ENCODE measurements at regions not wholly inside any gene's neighbourhood (a gene's known extent, or its start where the extent isn't known, plus 50 kb on each side); places are given as distances from the start of the nearest gene placed in this dataset.
A peak's percentile ranks its signal among the peaks of the same experiment; 100 is the strongest.

DNA sequence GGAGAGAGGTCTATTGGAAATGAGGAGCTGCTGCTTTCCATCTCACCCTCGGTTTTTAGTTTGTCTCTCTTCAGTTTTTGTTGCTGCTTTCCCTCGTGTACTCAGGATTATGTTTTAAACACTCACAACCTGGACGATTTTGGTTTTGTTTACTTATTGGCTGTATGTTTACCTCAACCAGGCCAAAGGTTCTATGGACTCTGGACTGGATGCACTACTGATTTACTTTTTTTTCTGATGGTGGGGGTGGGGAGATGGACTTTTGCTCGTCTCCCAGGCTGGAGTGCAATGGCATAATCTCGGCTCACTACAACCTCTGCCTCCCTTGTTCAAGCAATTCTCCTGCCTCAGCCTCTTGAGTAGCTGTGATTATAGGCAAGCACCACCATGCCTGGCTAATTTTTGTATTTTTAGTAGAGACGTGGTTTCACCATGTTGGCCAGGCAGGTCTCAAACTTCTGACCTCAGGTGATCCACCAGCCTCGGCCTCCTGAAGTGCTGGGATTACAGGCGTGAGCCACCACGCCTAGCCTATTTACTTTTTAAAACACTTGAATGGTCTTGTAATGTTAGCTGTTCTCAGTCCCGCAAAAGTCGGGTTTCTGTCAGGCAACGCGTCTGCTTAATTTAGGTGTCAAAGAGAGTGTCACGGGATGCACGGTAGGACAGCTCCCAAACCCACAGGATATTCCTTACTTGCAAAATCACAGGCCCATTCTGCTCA lies 148.2 kb upstream of the RIPOR2 start (continued):
- TF ChIP-seq, protein P1, sequence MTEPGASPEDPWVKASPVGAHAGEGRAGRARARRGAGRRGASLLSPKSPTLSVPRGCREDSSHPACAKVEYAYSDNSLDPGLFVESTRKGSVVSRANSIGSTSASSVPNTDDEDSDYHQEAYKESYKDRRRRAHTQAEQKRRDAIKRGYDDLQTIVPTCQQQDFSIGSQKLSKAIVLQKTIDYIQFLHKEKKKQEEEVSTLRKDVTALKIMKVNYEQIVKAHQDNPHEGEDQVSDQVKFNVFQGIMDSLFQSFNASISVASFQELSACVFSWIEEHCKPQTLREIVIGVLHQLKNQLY (CRISPR knock-in tag; IDR thresholded peaks at IDR 0.05) = 0 out of 2 replicates have a peak, but pooled peaks have one; percentile 48
- TF ChIP-seq HMG20B (CRISPR knock-in tag; conservative IDR thresholded peaks at IDR 0.05) (peak; percentile 68; the same call in 1 of the 2 replicates), EP300 (IDR thresholded peaks at IDR 0.05; ENCODE audit: low read depth in 2 of 2, low read length in 2 of 2) (peak in 1 of 2 experiments; percentile 90; a peak in 2 of 4 replicates), EP300 (CRISPR knock-in tag; IDR thresholded peaks at IDR 0.05; ENCODE audit: borderline replicate concordance) (no peak), NCOA5 (CRISPR knock-in tag; IDR thresholded peaks at IDR 0.05) (no peak), ZNF724P (CRISPR knock-in tag; IDR thresholded peaks at IDR 0.05; ENCODE audit: borderline replicate concordance) (0 out of 2 replicates have a peak, but pooled peaks have one; percentile 47), ZNF264 (CRISPR knock-in tag; IDR thresholded peaks at IDR 0.05) (peak; percentile 89), SNAI1 (CRISPR knock-in tag; IDR thresholded peaks at IDR 0.05; ENCODE audit: borderline replicate concordance) (no peak), ZNF772 (CRISPR knock-in tag; IDR thresholded peaks at IDR 0.05) (peak; percentile 76; the same call in 1 of the 2 replicates), SNRNP70 (IDR thresholded peaks at IDR 0.05; ENCODE audit: low read depth, low read length) (no peak), ESRRA (CRISPR knock-in tag; IDR thresholded peaks at IDR 0.05; ENCODE audit: low read depth) (peak; percentile 38; the same call in 1 of the 2 replicates), ZFAT (CRISPR knock-in tag; conservative IDR thresholded peaks at IDR 0.05) (no peak), STAG1 (CRISPR knock-in tag; IDR thresholded peaks at IDR 0.05) (peak; percentile 13; the same call in 1 of the 2 replicates), ZNF644 (CRISPR knock-in tag; IDR thresholded peaks at IDR 0.05; ENCODE audit: low read depth) (peak; percentile 26; the same call in 1 of the 2 replicates), TFE3 (CRISPR knock-in tag; IDR thresholded peaks at IDR 0.05) (peak; percentile 17; the same call in 1 of the 2 replicates), TRIM24 (CRISPR knock-in tag; IDR thresholded peaks at IDR 0.05) (peak; percentile 93), PATZ1 (CRISPR knock-in tag; IDR thresholded peaks at IDR 0.05) (peak; percentile 60; the same call in 1 of the 2 replicates)
- TF ChIP-seq, protein P2, sequence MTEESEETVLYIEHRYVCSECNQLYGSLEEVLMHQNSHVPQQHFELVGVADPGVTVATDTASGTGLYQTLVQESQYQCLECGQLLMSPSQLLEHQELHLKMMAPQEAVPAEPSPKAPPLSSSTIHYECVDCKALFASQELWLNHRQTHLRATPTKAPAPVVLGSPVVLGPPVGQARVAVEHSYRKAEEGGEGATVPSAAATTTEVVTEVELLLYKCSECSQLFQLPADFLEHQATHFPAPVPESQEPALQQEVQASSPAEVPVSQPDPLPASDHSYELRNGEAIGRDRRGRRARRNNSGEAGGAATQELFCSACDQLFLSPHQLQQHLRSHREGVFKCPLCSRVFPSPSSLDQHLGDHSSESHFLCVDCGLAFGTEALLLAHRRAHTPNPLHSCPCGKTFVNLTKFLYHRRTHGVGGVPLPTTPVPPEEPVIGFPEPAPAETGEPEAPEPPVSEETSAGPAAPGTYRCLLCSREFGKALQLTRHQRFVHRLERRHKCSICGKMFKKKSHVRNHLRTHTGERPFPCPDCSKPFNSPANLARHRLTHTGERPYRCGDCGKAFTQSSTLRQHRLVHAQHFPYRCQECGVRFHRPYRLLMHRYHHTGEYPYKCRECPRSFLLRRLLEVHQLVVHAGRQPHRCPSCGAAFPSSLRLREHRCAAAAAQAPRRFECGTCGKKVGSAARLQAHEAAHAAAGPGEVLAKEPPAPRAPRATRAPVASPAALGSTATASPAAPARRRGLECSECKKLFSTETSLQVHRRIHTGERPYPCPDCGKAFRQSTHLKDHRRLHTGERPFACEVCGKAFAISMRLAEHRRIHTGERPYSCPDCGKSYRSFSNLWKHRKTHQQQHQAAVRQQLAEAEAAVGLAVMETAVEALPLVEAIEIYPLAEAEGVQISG (CRISPR knock-in tag; IDR thresholded peaks at IDR 0.05) = peak; percentile 68
- TF ChIP-seq, protein P3, sequence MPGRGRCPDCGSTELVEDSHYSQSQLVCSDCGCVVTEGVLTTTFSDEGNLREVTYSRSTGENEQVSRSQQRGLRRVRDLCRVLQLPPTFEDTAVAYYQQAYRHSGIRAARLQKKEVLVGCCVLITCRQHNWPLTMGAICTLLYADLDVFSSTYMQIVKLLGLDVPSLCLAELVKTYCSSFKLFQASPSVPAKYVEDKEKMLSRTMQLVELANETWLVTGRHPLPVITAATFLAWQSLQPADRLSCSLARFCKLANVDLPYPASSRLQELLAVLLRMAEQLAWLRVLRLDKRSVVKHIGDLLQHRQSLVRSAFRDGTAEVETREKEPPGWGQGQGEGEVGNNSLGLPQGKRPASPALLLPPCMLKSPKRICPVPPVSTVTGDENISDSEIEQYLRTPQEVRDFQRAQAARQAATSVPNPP (CRISPR knock-in tag; IDR thresholded peaks at IDR 0.05) = no peak
- TF ChIP-seq, protein P4, sequence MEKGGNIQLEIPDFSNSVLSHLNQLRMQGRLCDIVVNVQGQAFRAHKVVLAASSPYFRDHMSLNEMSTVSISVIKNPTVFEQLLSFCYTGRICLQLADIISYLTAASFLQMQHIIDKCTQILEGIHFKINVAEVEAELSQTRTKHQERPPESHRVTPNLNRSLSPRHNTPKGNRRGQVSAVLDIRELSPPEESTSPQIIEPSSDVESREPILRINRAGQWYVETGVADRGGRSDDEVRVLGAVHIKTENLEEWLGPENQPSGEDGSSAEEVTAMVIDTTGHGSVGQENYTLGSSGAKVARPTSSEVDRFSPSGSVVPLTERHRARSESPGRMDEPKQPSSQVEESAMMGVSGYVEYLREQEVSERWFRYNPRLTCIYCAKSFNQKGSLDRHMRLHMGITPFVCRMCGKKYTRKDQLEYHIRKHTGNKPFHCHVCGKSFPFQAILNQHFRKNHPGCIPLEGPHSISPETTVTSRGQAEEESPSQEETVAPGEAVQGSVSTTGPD (CRISPR knock-in tag; IDR thresholded peaks at IDR 0.05) = peak; percentile 74
